K562 (cell line): ENCODE measurements at regions not wholly inside any gene's neighbourhood (a gene's known extent, or its start where the extent isn't known, plus 50 kb on each side); places are given as distances from the start of the nearest gene placed in this dataset.

ENCODE experiments used
- ATAC-seq: fragments of 200-7000 bp; cut with Tn5 transposase; 3 replicates; pipeline ENCODE4 v1.9.1; 2020; ENCODE audit warnings: moderate library complexity
- BruUV-seq: library from RNA; stranded (reverse); fragments of 400-500 nt; replicated peaks from 2 replicates; lab custom pipeline; 2021; lab: Mats Ljungman, UMichigan
- CTCF ChIA-PET: fragments of 300-600 bp; formaldehyde crosslinking; extraction: SDS; loops from one replicate; lab custom pipeline; 2021; ENCODE audit warnings: low intra/inter-chr PET ratio; lab: Yijun Ruan, JAX
- POLR2A ChIA-PET: fragments of 300-600, 350-650 bp; sonication (Branson Sonifier 250); formaldehyde crosslinking; extraction: SDS; loops from one replicate; lab custom pipeline; 2021; ENCODE audit warnings: antibody characterized with exemption, inconsistent platforms; lab: Yijun Ruan, JAX
- DNase-seq, 4 experiments: peaks; one replicate each; pipeline versions ENCODE4 v3.0.0 to v3.0.0-alpha.2; 2011 to 2018; ENCODE audit warnings: low spot score in 3 of 4, mixed read lengths in 3 of 4; ENCODE audit errors: extremely low read depth in 1 of 4
- FAIRE-seq: peaks from 2 replicates; lab custom pipeline; 2011; peaks lifted over from hg19 to GRCh38; lab: Jason Lieb, UNC
- H2AFZ ChIP-seq: 2 replicates; pipeline ENCODE4 v1.6.0; 2011; ENCODE audit warnings: low read depth, low read length, control low read depth, inconsistent platforms
- H3K27ac ChIP-seq: fragments of 200-600 bp; 3 replicates; pipeline ENCODE4 v1.8.0; 2011; ENCODE audit warnings: low read depth, mild to moderate bottlenecking, control low read depth, inconsistent platforms, low read length, moderate library complexity, mixed read lengths; ENCODE audit errors: extremely low read depth
- H3K27me3 ChIP-seq, 2 experiments: fragments of 300-600 bp in 1 of 2; 2 replicates in 1 of 2; 3 replicates in 1 of 2; pipeline versions ENCODE4 v1.6.0 to v1.8.0; 2011; ENCODE audit warnings: inconsistent platforms in 2 of 2, low read length in 2 of 2, mild to moderate bottlenecking in 1 of 2, mixed read lengths in 1 of 2, moderate library complexity in 1 of 2; ENCODE audit not compliant: control insufficient read depth in 2 of 2, insufficient read depth in 2 of 2
- H3K36me3 ChIP-seq: fragments of 300-600 bp; 3 replicates; pipeline ENCODE4 v1.8.0; 2011; ENCODE audit warnings: mild to moderate bottlenecking, low read length, inconsistent platforms; ENCODE audit not compliant: control insufficient read depth, insufficient read depth
- H3K4me1 ChIP-seq, 2 experiments: fragments of 200-600 bp in 1 of 2; replicated peaks in 1 of 2; 2 replicates in 1 of 2; 3 replicates in 1 of 2; pipeline versions ENCODE4 v1.5.1 to v1.8.0; 2011; ENCODE audit warnings: inconsistent platforms in 2 of 2, low read length in 2 of 2, mild to moderate bottlenecking in 1 of 2, mixed read lengths in 1 of 2, moderate library complexity in 1 of 2; ENCODE audit not compliant: control insufficient read depth in 2 of 2, insufficient read depth in 2 of 2
- H3K4me2 ChIP-seq: 2 replicates; pipeline ENCODE4 v1.6.1; 2011; ENCODE audit warnings: low read length, control low read depth, inconsistent platforms, mixed read lengths; ENCODE audit not compliant: insufficient read depth
- H3K4me3 ChIP-seq: fragments of 200-600 bp; sonication (generic), shearing (Covaris generic); 2 replicates; pipeline ENCODE4 v1.5.1; 2016; ENCODE audit warnings: control low read depth, inconsistent platforms
- H3K79me2 ChIP-seq: fragments of 200-600 bp; 3 replicates; pipeline ENCODE4 v1.8.0; 2011; ENCODE audit warnings: low read length, inconsistent platforms; ENCODE audit not compliant: control insufficient read depth, insufficient read depth
- H3K9ac ChIP-seq, 2 experiments: 2 replicates each; pipeline versions ENCODE4 v1.6.0 to v1.6.1; 2011; ENCODE audit warnings: low read depth in 2 of 2, low read length in 2 of 2, control low read depth in 1 of 2, inconsistent platforms in 1 of 2, mild to moderate bottlenecking in 1 of 2, mixed read lengths in 1 of 2; ENCODE audit not compliant: insufficient read depth in 1 of 2
- H3K9me1 ChIP-seq: one replicate; pipeline ENCODE4 v1.6.0; 2011; ENCODE audit warnings: inconsistent platforms, mild to moderate bottlenecking, low read length, moderate library complexity; ENCODE audit not compliant: control insufficient read depth, insufficient read depth
- H3K9me3 ChIP-seq: replicated peaks from 2 replicates; pipeline ENCODE4 v1.5.1; 2011; ENCODE audit warnings: low read depth, low read length, inconsistent platforms; ENCODE audit not compliant: control insufficient read depth, insufficient read depth
- H4K20me1 ChIP-seq: replicated peaks from 2 replicates; pipeline ENCODE4 v1.6.1; 2011; ENCODE audit warnings: low read length, inconsistent platforms, mixed read lengths; ENCODE audit not compliant: control insufficient read depth, insufficient read depth
- DDX20 ChIP-seq: fragments of 450-650 bp; IDR thresholded peaks from 2 replicates; pipeline ENCODE4 v1.6.1; 2016; ENCODE audit warnings: missing genetic modification characterization, low read depth, mild to moderate bottlenecking, missing compliant biosample characterization, moderate library complexity
- EP400 ChIP-seq: fragments of 450-650 bp; IDR thresholded peaks from 2 replicates; pipeline ENCODE4 v1.6.1; 2017; ENCODE audit warnings: antibody characterized with exemption, mild to moderate bottlenecking, moderate library complexity
- ESRRA ChIP-seq: fragments of 450-650 bp; IDR thresholded peaks from 2 replicates; pipeline ENCODE4 v1.6.1; 2014; ENCODE audit warnings: low read depth, mild to moderate bottlenecking, moderate library complexity, borderline replicate concordance
- FOXA3 ChIP-seq, 2 experiments: fragments of 450-650 bp in 1 of 2; sonication (generic) in 1 of 2; formaldehyde crosslinking; IDR thresholded peaks in 1 of 2; conservative IDR thresholded peaks in 1 of 2; 2 replicates each; pipeline versions ENCODE4 v1.4.0 to v1.8.0; 2020 to 2022; ENCODE audit warnings: mild to moderate bottlenecking in 2 of 2, missing genetic modification reagents in 1 of 2
- MBD2 ChIP-seq: sonication (generic); IDR thresholded peaks from 2 replicates; pipeline ENCODE4 v1.6.1; 2016; ENCODE audit warnings: low read depth, borderline replicate concordance
- NKRF ChIP-seq: fragments of 450-650 bp; IDR thresholded peaks from 2 replicates; pipeline ENCODE4 v1.6.1; 2016; ENCODE audit warnings: borderline replicate concordance
- PHB ChIP-seq: fragments of 250-450 bp; sonication (Bioruptor Pico); IDR thresholded peaks from 2 replicates; pipeline ENCODE4 v1.5.0; 2021
- POLR2A ChIP-seq: fragments of 450-650 bp; conservative IDR thresholded peaks from 2 replicates; pipeline ENCODE4 v1.6.1; 2016
- SAFB ChIP-seq: fragments of 200-400 bp; formaldehyde crosslinking; IDR thresholded peaks from 2 replicates; pipeline ENCODE4 v1.6.1; 2017; ENCODE audit warnings: low read depth, low read length, borderline replicate concordance
- TOE1 ChIP-seq, 2 experiments: fragments of 450-650 bp in 1 of 2; sonication (generic) in 1 of 2; formaldehyde crosslinking in 1 of 2; IDR thresholded peaks; 2 replicates each; pipeline versions ENCODE4 v1.7.1 to v1.8.0; 2016 to 2022; ENCODE audit warnings: borderline replicate concordance in 2 of 2, mild to moderate bottlenecking in 2 of 2, antibody characterized with exemption in 1 of 2, inconsistent platforms in 1 of 2, low read depth in 1 of 2, missing genetic modification reagents in 1 of 2, moderate library complexity in 1 of 2
- ZKSCAN3 ChIP-seq: fragments of 250-450 bp; sonication (Bioruptor Pico); IDR thresholded peaks from 2 replicates; pipeline ENCODE4 v1.4.0; 2020
- ZNF253 ChIP-seq: fragments of 250-450 bp; sonication (Bioruptor Pico); conservative IDR thresholded peaks from 2 replicates; pipeline ENCODE4 v1.6.1; 2021; ENCODE audit warnings: mild to moderate bottlenecking
- ZNF282 ChIP-seq: sonication (generic); formaldehyde crosslinking; IDR thresholded peaks from 2 replicates; pipeline ENCODE4 v1.8.1; 2023; ENCODE audit warnings: missing genetic modification reagents
- WGBS: fragments of 100-300 bp; shearing (Covaris generic); methylation state at CpG from one replicate; pipeline ENCODE4 v1.1.6; 2016; ENCODE audit warnings: low coverage, mixed read lengths; ENCODE audit not compliant: insufficient coverage; ENCODE audit errors: missing lambda C conversion rate; 5-methylcytosine and 5-hydroxymethylcytosine counted together
- in situ Hi-C: fragments of 300-500 bp; cut with MboI; formaldehyde crosslinking; loops from 4 replicates; pipeline ENCODE4 v1.15.0; 2018; ENCODE audit warnings: inconsistent platforms, mixed read lengths
- intact Hi-C: fragments of 100-400 bp; cut with micrococcal nuclease; formaldehyde crosslinking; loops from 2 replicates; pipeline ENCODE4 v1.14.2; 2022
- TF ChIP-seq, protein P1 (sequence below): fragments of 200-800 bp; sonication (Bioruptor generic); IDR thresholded peaks from 2 replicates; pipeline ENCODE4 v1.6.1; 2017; ENCODE audit warnings: missing genetic modification characterization, missing compliant biosample characterization
- TF ChIP-seq, protein P2 (sequence below): fragments of 450-650 bp; IDR thresholded peaks from 2 replicates; pipeline ENCODE4 v1.6.1; 2014; ENCODE audit warnings: low read depth, mild to moderate bottlenecking, moderate library complexity, borderline replicate concordance
- TF ChIP-seq, protein P3 (sequence below): IDR thresholded peaks from 2 replicates; pipeline ENCODE4 v1.6.1; 2011; ENCODE audit warnings: borderline replicate concordance, low read depth, mild to moderate bottlenecking, moderate library complexity, low read length; ENCODE audit not compliant: insufficient read depth, poor library complexity, severe bottlenecking

DNA sequence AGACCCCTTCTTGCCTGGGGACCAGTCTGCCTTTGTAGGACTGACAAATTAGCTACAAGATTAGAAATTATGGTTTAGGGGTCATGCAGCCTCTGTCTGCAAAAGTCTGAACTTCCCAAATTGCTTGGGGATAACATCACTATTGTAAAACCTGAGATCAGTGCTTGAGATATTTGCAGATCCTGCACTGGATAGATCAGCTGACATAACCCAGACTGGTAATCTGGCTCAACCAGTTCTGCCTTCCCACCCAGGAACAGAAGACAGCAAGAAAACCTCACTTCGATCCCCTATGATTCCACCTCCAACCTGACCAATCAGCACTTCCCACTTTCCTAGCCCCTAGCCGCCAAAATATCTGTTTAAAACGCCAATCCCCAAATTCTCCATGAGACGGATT is 202.8 kb upstream of the DIAPH2 start:
- H3K4me1 ChIP-seq, result no peaks in the 10 kb centered on the region
- no TSS peak for BruUV-seq
- H3K79me2 ChIP-seq, result no peaks in the 10 kb centered on the region
- 3% methylated on average over 4 of the region's 4 CpGs for WGBS
- no peaks in the 10 kb centered on the region for H3K9me1 ChIP-seq
- POLR2A ChIA-PET, result no interaction called here
- intact Hi-C loops (no loop called here), in situ Hi-C loops (no loop called here)
- FAIRE-seq, result no peak
- no peak for ATAC-seq
- no peak overlapping the region for H3K27ac ChIP-seq
- no peak overlapping the region for H3K4me2 ChIP-seq
- no peak overlapping the region for H3K9ac ChIP-seq
- CTCF ChIA-PET, result no interaction called here
- H3K27me3 ChIP-seq, result no peaks in the 10 kb centered on the region
- no peak overlapping the region for H2AFZ ChIP-seq
- no peaks in the 10 kb centered on the region for H3K36me3 ChIP-seq
- no peaks in the 10 kb centered on the region for H3K9me3 ChIP-seq
- TF ChIP-seq PHB (CRISPR knock-in tag) (no peak), MBD2 (no peak), TOE1 (IDR thresholded peaks at IDR 0.05; ENCODE audit: borderline replicate concordance) (no peak), TOE1 (CRISPR knock-in tag; IDR thresholded peaks at IDR 0.05; ENCODE audit: borderline replicate concordance, low read depth) (no peak), POLR2A (no peak), EP400 (no peak), NKRF (no peak), SAFB (no peak), DDX20 (tag) (no peak), ESRRA (no peak), FOXA3 (CRISPR knock-in tag; conservative IDR thresholded peaks at IDR 0.05 in 1 of 2, IDR thresholded peaks at IDR 0.05 in 1 of 2) (no peak), ZNF253 (CRISPR knock-in tag) (no peak), ZNF282 (CRISPR knock-in tag) (no peak), ZKSCAN3 (no peak)
- TF ChIP-seq, protein P1, sequence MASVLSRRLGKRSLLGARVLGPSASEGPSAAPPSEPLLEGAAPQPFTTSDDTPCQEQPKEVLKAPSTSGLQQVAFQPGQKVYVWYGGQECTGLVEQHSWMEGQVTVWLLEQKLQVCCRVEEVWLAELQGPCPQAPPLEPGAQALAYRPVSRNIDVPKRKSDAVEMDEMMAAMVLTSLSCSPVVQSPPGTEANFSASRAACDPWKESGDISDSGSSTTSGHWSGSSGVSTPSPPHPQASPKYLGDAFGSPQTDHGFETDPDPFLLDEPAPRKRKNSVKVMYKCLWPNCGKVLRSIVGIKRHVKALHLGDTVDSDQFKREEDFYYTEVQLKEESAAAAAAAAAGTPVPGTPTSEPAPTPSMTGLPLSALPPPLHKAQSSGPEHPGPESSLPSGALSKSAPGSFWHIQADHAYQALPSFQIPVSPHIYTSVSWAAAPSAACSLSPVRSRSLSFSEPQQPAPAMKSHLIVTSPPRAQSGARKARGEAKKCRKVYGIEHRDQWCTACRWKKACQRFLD (CRISPR knock-in tag), result no peak
- TF ChIP-seq, protein P2, sequence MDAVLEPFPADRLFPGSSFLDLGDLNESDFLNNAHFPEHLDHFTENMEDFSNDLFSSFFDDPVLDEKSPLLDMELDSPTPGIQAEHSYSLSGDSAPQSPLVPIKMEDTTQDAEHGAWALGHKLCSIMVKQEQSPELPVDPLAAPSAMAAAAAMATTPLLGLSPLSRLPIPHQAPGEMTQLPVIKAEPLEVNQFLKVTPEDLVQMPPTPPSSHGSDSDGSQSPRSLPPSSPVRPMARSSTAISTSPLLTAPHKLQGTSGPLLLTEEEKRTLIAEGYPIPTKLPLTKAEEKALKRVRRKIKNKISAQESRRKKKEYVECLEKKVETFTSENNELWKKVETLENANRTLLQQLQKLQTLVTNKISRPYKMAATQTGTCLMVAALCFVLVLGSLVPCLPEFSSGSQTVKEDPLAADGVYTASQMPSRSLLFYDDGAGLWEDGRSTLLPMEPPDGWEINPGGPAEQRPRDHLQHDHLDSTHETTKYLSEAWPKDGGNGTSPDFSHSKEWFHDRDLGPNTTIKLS, result no peak
- TF ChIP-seq, protein P3, sequence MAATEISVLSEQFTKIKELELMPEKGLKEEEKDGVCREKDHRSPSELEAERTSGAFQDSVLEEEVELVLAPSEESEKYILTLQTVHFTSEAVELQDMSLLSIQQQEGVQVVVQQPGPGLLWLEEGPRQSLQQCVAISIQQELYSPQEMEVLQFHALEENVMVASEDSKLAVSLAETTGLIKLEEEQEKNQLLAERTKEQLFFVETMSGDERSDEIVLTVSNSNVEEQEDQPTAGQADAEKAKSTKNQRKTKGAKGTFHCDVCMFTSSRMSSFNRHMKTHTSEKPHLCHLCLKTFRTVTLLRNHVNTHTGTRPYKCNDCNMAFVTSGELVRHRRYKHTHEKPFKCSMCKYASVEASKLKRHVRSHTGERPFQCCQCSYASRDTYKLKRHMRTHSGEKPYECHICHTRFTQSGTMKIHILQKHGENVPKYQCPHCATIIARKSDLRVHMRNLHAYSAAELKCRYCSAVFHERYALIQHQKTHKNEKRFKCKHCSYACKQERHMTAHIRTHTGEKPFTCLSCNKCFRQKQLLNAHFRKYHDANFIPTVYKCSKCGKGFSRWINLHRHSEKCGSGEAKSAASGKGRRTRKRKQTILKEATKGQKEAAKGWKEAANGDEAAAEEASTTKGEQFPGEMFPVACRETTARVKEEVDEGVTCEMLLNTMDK, result no peak
- DNase-seq, result no peak
- H4K20me1 ChIP-seq, result no peaks in the 10 kb centered on the region
- no peak overlapping the region for H3K4me3 ChIP-seq
